BLaER1 treated with 17β-estradiol and CSF1 and Interleukin-3, amounts not matched to agents 10 nM and 100 nM (cell line): ENCODE measurements at regions not wholly inside any gene's neighbourhood (a gene's known extent, or its start where the extent isn't known, plus 50 kb on each side); places are given as distances from the start of the nearest gene placed in this dataset.

Experiments used
- H3K27ac ChIP-seq, 11 experiments: shearing (Covaris generic); formaldehyde crosslinking; 2 replicates each; pipeline ENCODE4 v1.8.1; 2022
- H3K27me3 ChIP-seq, 11 experiments: shearing (Covaris generic); formaldehyde crosslinking; 2 replicates each; pipeline ENCODE4 v1.8.1; 2022
- H3K36me3 ChIP-seq, 11 experiments: shearing (Covaris generic); formaldehyde crosslinking; 2 replicates each; pipeline ENCODE4 v1.8.1; 2022
- H3K4me1 ChIP-seq, 10 experiments: shearing (Covaris generic); formaldehyde crosslinking; 2 replicates each; pipeline ENCODE4 v1.8.1; 2022
- H3K4me2 ChIP-seq, 11 experiments: shearing (Covaris generic); formaldehyde crosslinking; 2 replicates each; pipeline ENCODE4 v1.8.1; 2022
- H3K4me3 ChIP-seq, 10 experiments: shearing (Covaris generic); formaldehyde crosslinking; 2 replicates each; pipeline ENCODE4 v1.8.1; 2022
- H3K9ac ChIP-seq, 11 experiments: shearing (Covaris generic); formaldehyde crosslinking; 2 replicates each; pipeline ENCODE4 v1.8.1; 2022
- H3K9me3 ChIP-seq, 11 experiments: shearing (Covaris generic); formaldehyde crosslinking; replicated peaks in 1 of 11; 2 replicates each; pipeline ENCODE4 v1.8.1; 2022
- H4K20me1 ChIP-seq, 11 experiments: shearing (Covaris generic); formaldehyde crosslinking; 2 replicates each; pipeline ENCODE4 v1.8.1; 2022
- Cebpa-rat ChIP-seq, 11 experiments: shearing (Covaris generic); IDR thresholded peaks; 2 replicates each; pipeline ENCODE4 v1.8.1; 2022

- Histone ChIP-seq H3K27me3 (no peaks in the 10 kb centered on the region), H3K36me3 (no peaks in the 10 kb centered on the region), H3K4me2 (no peak overlapping the region), H4K20me1 (no peaks in the 10 kb centered on the region), H3K4me1 (peaks cover 0 to 11% (median 5%) of the 10 kb centered on the region in 10 experiments; a peak in 5 of 20 replicates), H3K27ac (no peak overlapping the region), H3K9ac (no peak overlapping the region), H3K4me3 (no peak overlapping the region), H3K9me3 (peaks cover 4 to 13% (median 9%) of the 10 kb centered on the region in 11 experiments; a peak in 14 of 22 replicates)
- TF ChIP-seq Cebpa-rat (IDR thresholded peaks at IDR 0.05) = no peak
Measured at GRCh38 chr6:9620687-9621086, 794.2 kb downstream of the TFAP2A start.

- Histone ChIP-seq H4K20me1 (no peaks in the 10 kb centered on the region), H3K27me3 (no peaks in the 10 kb centered on the region), H3K9ac (no peak overlapping the region), H3K4me3 (no peak overlapping the region), H3K27ac (no peak overlapping the region), H3K9me3 (peaks cover 0 to 9% (median 5%) of the 10 kb centered on the region in 11 experiments; a peak in 11 of 22 replicates), H3K36me3 (no peaks in the 10 kb centered on the region), H3K4me2 (no peak overlapping the region), H3K4me1 (peaks cover 0 to 11% (median 5%) of the 10 kb centered on the region in 10 experiments; a peak in 5 of 20 replicates)
- TF ChIP-seq Cebpa-rat (IDR thresholded peaks at IDR 0.05) = no peak
Measured at GRCh38 chr6:9620263-9620662, 794.6 kb downstream of the TFAP2A start.

GRCh38 chr6:9614778-9615177 is 800.1 kb downstream of the TFAP2A start:
- Histone ChIP-seq H4K20me1 (no peaks in the 10 kb centered on the region), H3K27me3 (no peaks in the 10 kb centered on the region), H3K27ac (no peak overlapping the region), H3K9me3 (no peaks in the 10 kb centered on the region; a peak in 1 of 22 replicates), H3K4me1 (0 out of 20 replicates have a peak, but pooled peaks cover 0 to 6% (median 0%) of the 10 kb centered on the region in 10 experiments), H3K4me2 (no peak overlapping the region), H3K36me3 (no peaks in the 10 kb centered on the region), H3K9ac (no peak overlapping the region), H3K4me3 (no peak overlapping the region)
- TF ChIP-seq Cebpa-rat (IDR thresholded peaks at IDR 0.05) = no peak

GRCh38 chr6:9612489-9612888 is 802.4 kb downstream of the TFAP2A start:
- H4K20me1 ChIP-seq = no peaks in the 10 kb centered on the region
- no peaks in the 10 kb centered on the region for H3K36me3 ChIP-seq
- peak overlapping the region in 1 of 11 experiments; percentile 16; a peak in 1 of 22 replicates for H3K4me2 ChIP-seq
- H3K4me3 ChIP-seq = no peak overlapping the region
- no peak overlapping the region for H3K27ac ChIP-seq
- H3K9ac ChIP-seq = no peak overlapping the region
- H3K9me3 ChIP-seq = no peaks in the 10 kb centered on the region
- H3K27me3 ChIP-seq = no peaks in the 10 kb centered on the region
- TF ChIP-seq Cebpa-rat (IDR thresholded peaks at IDR 0.05) = no peak
- H3K4me1 ChIP-seq = 0 out of 20 replicates have a peak, but pooled peaks cover 0 to 6% (median 0%) of the 10 kb centered on the region in 10 experiments

- no peak overlapping the region for H3K4me2 ChIP-seq
- no peak for TF ChIP-seq Cebpa-rat (IDR thresholded peaks at IDR 0.05)
- H4K20me1 ChIP-seq = no peaks in the 10 kb centered on the region
- no peak overlapping the region for H3K27ac ChIP-seq
- no peaks in the 10 kb centered on the region for H3K27me3 ChIP-seq
- no peaks in the 10 kb centered on the region for H3K36me3 ChIP-seq
- H3K4me1 ChIP-seq = 0 out of 20 replicates have a peak, but pooled peaks cover 0 to 6% (median 0%) of the 10 kb centered on the region in 10 experiments
- H3K9me3 ChIP-seq = no peaks in the 10 kb centered on the region
- H3K9ac ChIP-seq = no peak overlapping the region
- no peak overlapping the region for H3K4me3 ChIP-seq
Measured at GRCh38 chr6:9610620-9611415, 804.1 kb downstream of the TFAP2A start.

- no peaks in the 10 kb centered on the region for H3K27me3 ChIP-seq
- no peaks in the 10 kb centered on the region for H3K36me3 ChIP-seq
- H3K9me3 ChIP-seq = no peaks in the 10 kb centered on the region
- no peaks in the 10 kb centered on the region for H3K4me1 ChIP-seq
- no peak overlapping the region for H3K4me3 ChIP-seq
- H4K20me1 ChIP-seq = no peaks in the 10 kb centered on the region
- no peak overlapping the region for H3K27ac ChIP-seq
- TF ChIP-seq Cebpa-rat (IDR thresholded peaks at IDR 0.05) = no peak
- H3K4me2 ChIP-seq = no peak overlapping the region
- H3K9ac ChIP-seq = no peak overlapping the region
Measured at GRCh38 chr6:9606435-9607134, 808.3 kb downstream of the TFAP2A start.

GRCh38 chr6:9594746-9595145 is 820.1 kb downstream of the TFAP2A start:
- no peaks in the 10 kb centered on the region for H3K27me3 ChIP-seq
- no peak overlapping the region for H3K4me2 ChIP-seq

GRCh38 chr6:9593554-9593953 is 821.3 kb downstream of the TFAP2A start:
- H3K4me3 ChIP-seq = no peak overlapping the region
- H3K27me3 ChIP-seq = no peaks in the 10 kb centered on the region
- no peak overlapping the region for H3K27ac ChIP-seq
- H3K4me1 ChIP-seq = no peaks in the 10 kb centered on the region
- TF ChIP-seq Cebpa-rat (IDR thresholded peaks at IDR 0.05) = no peak
- H3K9me3 ChIP-seq = no peaks in the 10 kb centered on the region
- no peak overlapping the region for H3K9ac ChIP-seq
- H4K20me1 ChIP-seq = no peaks in the 10 kb centered on the region
- H3K36me3 ChIP-seq = no peaks in the 10 kb centered on the region
- no peak overlapping the region for H3K4me2 ChIP-seq

More at GRCh38 chr6:9594746-9595145, 820.1 kb downstream of the TFAP2A start:
- H3K4me3 ChIP-seq = no peak overlapping the region
- H3K27ac ChIP-seq = no peak overlapping the region
- H3K36me3 ChIP-seq = no peaks in the 10 kb centered on the region
- no peak overlapping the region for H3K9ac ChIP-seq
- no peaks in the 10 kb centered on the region for H4K20me1 ChIP-seq
- H3K4me1 ChIP-seq = no peaks in the 10 kb centered on the region
- H3K9me3 ChIP-seq = no peaks in the 10 kb centered on the region
- no peak for TF ChIP-seq Cebpa-rat (IDR thresholded peaks at IDR 0.05)

- Histone ChIP-seq H4K20me1 (no peaks in the 10 kb centered on the region), H3K9me3 (no peaks in the 10 kb centered on the region), H3K4me3 (no peak overlapping the region), H3K36me3 (no peaks in the 10 kb centered on the region), H3K4me2 (no peak overlapping the region), H3K27ac (no peak overlapping the region), H3K27me3 (no peaks in the 10 kb centered on the region), H3K9ac (no peak overlapping the region), H3K4me1 (no peaks in the 10 kb centered on the region)
- TF ChIP-seq Cebpa-rat (IDR thresholded peaks at IDR 0.05) = no peak
Measured at GRCh38 chr6:9583753-9584352, 831.0 kb downstream of the TFAP2A start.
